Subcutaneous abdominal adipose tissue (tissue), 5 donors: ENCODE measurements at regions not wholly inside any gene's neighbourhood (a gene's known extent, or its start where the extent isn't known, plus 50 kb on each side); places are given as distances from the start of the nearest gene placed in this dataset.

Experiments used
- H3K27ac ChIP-seq: one replicate; pipeline ENCODE4 v1.7.0; 2013; ENCODE audit warnings: low read depth, mild to moderate bottlenecking, inconsistent platforms, low read length, moderate library complexity
- H3K27me3 ChIP-seq, 5 donors: one replicate each; pipeline ENCODE4 v1.7.0; 2013; ENCODE audit warnings: low read length in 5 of 5, inconsistent platforms in 1 of 5; ENCODE audit not compliant: control insufficient read depth in 5 of 5, insufficient read depth in 4 of 5
- H3K36me3 ChIP-seq, 5 donors: one replicate each; pipeline ENCODE4 v1.7.0; 2013; ENCODE audit warnings: low read length in 5 of 5; ENCODE audit not compliant: control insufficient read depth in 5 of 5, insufficient read depth in 5 of 5
- H3K4me1 ChIP-seq, 5 donors: one replicate each; pipeline ENCODE4 v1.7.0; 2013; ENCODE audit warnings: low read length in 5 of 5, mild to moderate bottlenecking in 3 of 5, moderate library complexity in 1 of 5; ENCODE audit not compliant: control insufficient read depth in 5 of 5, insufficient read depth in 5 of 5
- H3K4me3 ChIP-seq, 5 donors: one replicate each; pipeline ENCODE4 v1.7.0; 2013; ENCODE audit warnings: low read length in 5 of 5, low read depth in 1 of 5
- H3K9ac ChIP-seq, 5 donors: one replicate each; pipeline ENCODE4 v1.7.0; 2013; ENCODE audit warnings: low read length in 5 of 5, mild to moderate bottlenecking in 4 of 5, moderate library complexity in 3 of 5
- H3K9me3 ChIP-seq, 5 donors: one replicate each; pipeline ENCODE4 v1.7.0; 2013; ENCODE audit warnings: low read length in 5 of 5; ENCODE audit not compliant: control insufficient read depth in 5 of 5
- donor health status: healthy.
- donor health status: healthy.
- donor health status: healthy.
- donor health status: healthy.
- donor health status: healthy.

GRCh38 chr9:90948156-90948555 is 146.5 kb downstream of the SYK start:
- H3K9ac ChIP-seq: no peak overlapping the region
- no peak overlapping the region for H3K4me3 ChIP-seq
- no peaks in the 10 kb centered on the region for H3K4me1 ChIP-seq
- no peaks in the 10 kb centered on the region for H3K36me3 ChIP-seq
- peaks cover 0 to 6% (median 0%) of the 10 kb centered on the region in 5 donors for H3K27me3 ChIP-seq
- peaks cover 0 to 2% (median 0%) of the 10 kb centered on the region in 5 donors for H3K9me3 ChIP-seq
- no peak overlapping the region for H3K27ac ChIP-seq

GRCh38 chr9:90950600-90950999 is 149.0 kb downstream of the SYK start:
- Histone ChIP-seq H3K27me3 (peaks cover 0 to 2% (median 0%) of the 10 kb centered on the region in 5 donors), H3K4me1 (no peaks in the 10 kb centered on the region), H3K36me3 (no peaks in the 10 kb centered on the region), H3K9ac (no peak overlapping the region), H3K4me3 (no peak overlapping the region), H3K9me3 (peaks cover 0 to 2% (median 0%) of the 10 kb centered on the region in 5 donors), H3K27ac (no peak overlapping the region)

- Histone ChIP-seq H3K9ac (no peak overlapping the region), H3K36me3 (no peaks in the 10 kb centered on the region), H3K4me3 (no peak overlapping the region), H3K27me3 (peaks cover 0 to 2% (median 0%) of the 10 kb centered on the region in 5 donors), H3K9me3 (peaks cover 0 to 2% (median 0%) of the 10 kb centered on the region in 5 donors), H3K4me1 (no peaks in the 10 kb centered on the region), H3K27ac (no peak overlapping the region)
Observed at GRCh38 chr9:90953200-90953599, 151.6 kb downstream of the SYK start.

- Histone ChIP-seq H3K9ac (no peak overlapping the region), H3K27me3 (peaks cover 0 to 2% (median 0%) of the 10 kb centered on the region in 5 donors), H3K9me3 (no peaks in the 10 kb centered on the region), H3K36me3 (no peaks in the 10 kb centered on the region), H3K27ac (no peak overlapping the region), H3K4me1 (no peaks in the 10 kb centered on the region), H3K4me3 (no peak overlapping the region)
Observed at GRCh38 chr9:90953805-90954204, 152.2 kb downstream of the SYK start.

- H3K9me3 ChIP-seq: no peaks in the 10 kb centered on the region
- H3K27me3 ChIP-seq: no peaks in the 10 kb centered on the region
- H3K9ac ChIP-seq: no peak overlapping the region
- H3K36me3 ChIP-seq: no peaks in the 10 kb centered on the region
- no peak overlapping the region for H3K27ac ChIP-seq
- peaks cover 0 to 7% (median 5%) of the 10 kb centered on the region in 5 donors for H3K4me1 ChIP-seq
- no peak overlapping the region for H3K4me3 ChIP-seq
Observed at GRCh38 chr9:90956026-90956810, 154.6 kb downstream of the SYK start.

- no peaks in the 10 kb centered on the region for H3K9me3 ChIP-seq
- H3K27ac ChIP-seq: no peak overlapping the region
- H3K4me3 ChIP-seq: no peak overlapping the region
- H3K9ac ChIP-seq: no peak overlapping the region
- H3K36me3 ChIP-seq: no peaks in the 10 kb centered on the region
- H3K27me3 ChIP-seq: no peaks in the 10 kb centered on the region
- H3K4me1 ChIP-seq: peaks cover 0 to 13% (median 9%) of the 10 kb centered on the region in 5 donors
Observed at GRCh38 chr9:90958328-90958727, 156.7 kb downstream of the SYK start.

- no peaks in the 10 kb centered on the region for H3K36me3 ChIP-seq
- no peak overlapping the region for H3K9ac ChIP-seq
- H3K27me3 ChIP-seq: peaks cover 0 to 5% (median 2%) of the 10 kb centered on the region in 5 donors
- H3K4me3 ChIP-seq: no peak overlapping the region
- H3K9me3 ChIP-seq: no peaks in the 10 kb centered on the region
- no peak overlapping the region for H3K27ac ChIP-seq
- H3K4me1 ChIP-seq: peaks cover 0 to 13% (median 9%) of the 10 kb centered on the region in 5 donors
Observed at GRCh38 chr9:90960941-90961340, 159.3 kb downstream of the SYK start.

GRCh38 chr9:90961375-90961774 is 159.8 kb downstream of the SYK start:
- no peak overlapping the region for H3K27ac ChIP-seq
- H3K4me3 ChIP-seq: no peak overlapping the region
- H3K4me1 ChIP-seq: peaks cover 0 to 13% (median 9%) of the 10 kb centered on the region in 5 donors
- H3K36me3 ChIP-seq: no peaks in the 10 kb centered on the region
- H3K27me3 ChIP-seq: peaks cover 0 to 5% (median 2%) of the 10 kb centered on the region in 5 donors
- no peaks in the 10 kb centered on the region for H3K9me3 ChIP-seq
- H3K9ac ChIP-seq: no peak overlapping the region

- peaks cover 0 to 5% (median 2%) of the 10 kb centered on the region in 5 donors for H3K27me3 ChIP-seq
- no peaks in the 10 kb centered on the region for H3K9me3 ChIP-seq
- H3K27ac ChIP-seq: no peak overlapping the region
- H3K9ac ChIP-seq: no peak overlapping the region
- H3K4me1 ChIP-seq: peaks cover 0 to 13% (median 9%) of the 10 kb centered on the region in 5 donors
- no peaks in the 10 kb centered on the region for H3K36me3 ChIP-seq
- no peak overlapping the region for H3K4me3 ChIP-seq
Observed at GRCh38 chr9:90964101-90965020, 162.7 kb downstream of the SYK start.
